ENCODE measurements at regions not wholly inside any gene's neighbourhood (a gene's known extent, or its start where the extent isn't known, plus 50 kb on each side); places are given as distances from the start of the nearest gene placed in this dataset.

DNA sequence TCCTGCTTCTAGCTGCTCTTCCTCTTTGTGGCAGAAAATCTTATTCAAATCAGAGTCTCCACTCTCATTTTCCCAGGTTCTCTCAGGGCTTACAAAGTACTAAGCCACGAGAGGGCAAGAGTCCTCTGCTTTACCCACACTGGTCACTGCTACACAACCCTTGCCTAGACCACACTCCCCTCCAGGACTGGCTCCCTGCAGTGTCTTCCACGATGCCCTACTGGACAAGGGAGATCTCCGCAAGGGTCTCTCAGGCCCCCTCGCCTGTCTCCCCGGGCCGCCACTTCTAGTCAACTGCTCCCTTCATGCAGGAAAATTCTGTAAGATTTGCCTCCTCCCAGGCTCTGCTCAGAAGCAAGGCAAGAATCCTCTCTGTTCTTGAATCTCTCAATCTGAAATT, 319.6 kb downstream of the RRAGC start:
- no peak for DNase-seq (ENCODE audit: low read depth)

DNA sequence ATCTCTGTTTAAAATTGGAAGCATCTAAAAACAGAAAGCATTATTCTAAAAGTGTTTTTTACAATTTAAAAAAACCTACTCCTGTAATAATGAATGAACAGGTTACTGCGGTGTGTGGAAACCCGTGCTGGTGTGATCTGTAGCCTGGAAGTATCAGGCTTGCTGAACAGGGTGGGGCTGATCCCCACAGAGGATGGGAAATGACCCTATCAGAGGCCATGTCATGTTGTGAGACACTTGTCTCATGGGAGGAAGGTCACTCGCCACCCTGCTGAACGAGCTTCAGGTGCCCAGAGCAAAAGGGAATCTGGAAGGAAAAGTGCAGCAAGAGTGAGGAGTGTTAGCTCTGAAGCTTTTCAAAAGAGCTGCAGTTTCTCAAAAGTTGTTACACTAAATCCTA, 320.7 kb downstream of the RRAGC start:
- DNase-seq (ENCODE audit: low read depth): no peak

DNA sequence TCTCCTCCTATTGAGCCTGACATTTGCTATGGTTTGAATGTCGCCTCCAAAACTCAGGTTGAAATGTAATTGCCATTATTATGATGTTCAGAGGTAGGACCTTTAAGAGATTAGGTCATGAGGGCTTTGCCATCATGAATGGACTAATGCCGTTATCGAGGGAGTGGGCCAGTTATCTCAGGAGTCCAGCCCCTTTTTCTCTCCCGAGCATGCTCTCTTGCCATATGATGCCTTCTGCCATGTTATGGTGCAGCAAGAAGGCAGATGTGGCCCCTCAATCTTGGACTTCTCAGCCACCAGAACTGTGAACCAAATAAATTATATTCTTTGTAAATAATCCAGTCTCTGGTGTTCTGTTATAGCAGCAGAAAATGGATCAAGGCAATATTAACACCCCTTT, 323.5 kb downstream of the RRAGC start:
- no peak for DNase-seq (ENCODE audit: low read depth)

GRCh38 chr1:38534473-38534823, 325.1 kb downstream of the RRAGC start:
- DNase-seq (ENCODE audit: low read depth): no peak

DNA sequence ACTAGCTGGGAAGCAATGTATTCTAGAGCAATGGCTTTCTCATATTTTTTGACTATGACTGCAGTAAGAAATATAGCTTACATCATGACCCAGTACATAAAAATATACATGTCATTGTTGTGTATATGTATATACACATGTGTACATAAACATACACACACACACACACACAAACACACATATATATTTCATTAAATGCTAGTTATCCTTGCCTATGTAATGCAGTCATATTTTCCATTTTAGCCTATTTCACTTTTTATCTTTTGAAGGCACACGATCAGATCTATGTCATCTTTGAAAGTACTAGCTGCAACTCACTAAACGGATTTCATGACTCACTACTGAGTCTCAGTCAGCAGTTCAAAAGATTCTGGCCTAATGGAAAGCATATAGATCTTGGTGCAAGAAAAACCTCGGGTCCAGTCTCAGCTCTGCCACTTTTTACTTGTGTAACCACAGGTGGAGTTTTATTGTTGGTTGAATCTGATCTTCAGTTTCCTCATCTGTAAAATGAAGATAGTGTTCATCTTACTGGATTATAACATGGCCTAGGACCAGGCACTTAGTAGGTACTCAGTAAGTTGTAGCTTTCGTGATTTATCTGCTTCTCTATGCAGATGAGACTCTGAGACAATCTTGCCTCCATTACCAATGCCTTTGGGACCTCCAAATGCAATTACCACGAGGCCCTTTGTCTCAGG, 325.6 kb downstream of the RRAGC start:
- DNase-seq (ENCODE audit: low read depth): no peak

- no peak for DNase-seq (ENCODE audit: low read depth)
Measured at GRCh38 chr1:38530957-38531356, 328.6 kb downstream of the RRAGC start.

GRCh38 chr1:38529946-38530345, 329.6 kb downstream of the RRAGC start:
- no peak for DNase-seq (ENCODE audit: low read depth)

DNA sequence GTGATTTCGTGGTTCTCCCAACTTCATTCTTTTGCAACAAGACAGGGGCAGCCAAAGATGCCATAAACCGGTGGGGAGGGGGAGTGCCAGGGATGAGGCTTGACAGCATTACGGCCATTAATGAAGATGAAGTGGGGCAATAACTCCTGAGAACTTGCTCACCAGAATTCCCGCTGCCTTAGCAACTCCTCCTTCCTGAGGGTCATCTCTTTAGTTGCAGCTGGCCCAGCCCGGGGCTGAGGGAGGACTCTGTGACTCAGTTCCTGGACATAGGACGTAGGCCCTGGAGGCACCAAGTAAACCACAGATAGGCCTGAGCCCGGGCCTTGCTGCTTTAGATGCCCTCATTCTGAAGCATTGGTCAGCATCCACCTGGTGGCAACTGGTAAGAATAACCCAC, 330.2 kb downstream of the RRAGC start:
- no peak for DNase-seq (ENCODE audit: low read depth)

GRCh38 chr1:38528623-38529022, 330.9 kb downstream of the RRAGC start:
- no peak for DNase-seq (ENCODE audit: low read depth)

- peak; percentile 53 for DNase-seq (ENCODE audit: low read depth)
Measured at GRCh38 chr1:38527373-38527966, 332.1 kb downstream of the RRAGC start.

DNA sequence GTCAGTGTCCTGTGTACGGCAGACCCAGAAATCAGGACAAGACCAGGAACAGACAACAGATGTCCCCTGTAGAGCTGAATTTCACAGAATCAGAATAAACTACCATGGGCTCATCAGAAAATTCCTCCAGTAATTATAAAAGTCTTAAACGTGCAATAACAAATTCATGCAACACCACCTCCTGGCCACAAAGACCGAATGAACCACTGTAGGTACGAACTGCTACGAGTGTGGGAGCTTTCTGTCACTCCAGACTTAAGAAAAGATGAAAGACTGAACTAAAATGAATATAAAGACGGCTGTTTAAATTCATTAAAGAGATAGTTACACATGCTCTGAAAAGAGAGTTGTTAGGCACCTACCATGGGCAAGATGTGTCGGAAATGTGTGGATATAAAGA, 333.5 kb downstream of the RRAGC start:
- DNase-seq (ENCODE audit: low read depth): no peak

DNA sequence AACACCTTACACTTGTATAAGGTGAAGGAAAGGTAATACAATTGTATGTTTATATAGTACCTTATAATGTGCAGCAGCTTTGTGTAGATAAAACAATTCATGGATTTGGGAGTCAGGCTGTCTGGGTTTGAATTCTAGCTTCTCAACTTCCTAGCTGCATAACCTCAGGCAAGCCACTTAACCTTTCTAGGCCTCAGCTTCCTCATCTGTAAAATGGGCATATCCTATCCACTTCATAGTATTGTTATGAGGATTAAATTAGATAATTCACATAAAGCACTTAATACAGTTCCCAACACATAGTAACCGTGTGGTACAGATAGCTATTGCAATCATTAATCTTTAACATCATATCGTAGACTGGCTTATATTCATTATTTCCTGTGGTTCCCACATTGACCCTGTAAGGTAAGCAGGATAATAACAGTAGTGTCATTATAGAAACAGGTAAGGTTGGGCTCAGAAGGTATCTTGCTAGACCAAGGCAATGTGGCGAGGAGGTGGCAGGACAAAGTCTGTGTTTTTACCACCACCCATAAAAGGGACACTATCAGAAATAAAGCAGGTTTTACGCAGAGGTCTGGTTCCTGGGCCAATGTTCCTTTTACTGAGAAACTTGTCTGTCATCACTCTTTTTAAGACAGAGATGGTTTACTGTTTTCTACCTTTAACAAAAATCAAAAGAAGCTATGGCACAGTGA, 334.1 kb downstream of the RRAGC start:
- DNase-seq (ENCODE audit: low read depth): no peak

- DNase-seq (ENCODE audit: low read depth): no peak
Measured at GRCh38 chr1:38524025-38524641, 335.4 kb downstream of the RRAGC start.

DNA sequence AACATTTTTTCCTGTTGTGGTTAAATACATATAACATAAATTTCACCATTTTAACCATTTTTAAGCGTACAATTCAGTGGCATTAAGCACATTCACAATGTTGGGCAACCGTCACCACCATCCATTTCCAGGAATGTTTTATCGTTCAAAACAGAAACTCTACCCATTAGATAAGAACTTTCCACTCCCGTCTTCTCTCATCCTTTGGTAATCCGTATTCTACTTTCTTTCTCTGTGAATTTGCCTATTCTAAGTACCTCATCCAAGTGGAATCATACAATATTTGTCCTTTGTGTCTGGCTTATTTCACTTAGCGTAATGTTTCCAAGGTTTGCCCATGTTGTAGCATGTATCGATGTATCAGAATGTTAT, 336.0 kb downstream of the RRAGC start:
- no peak for DNase-seq (ENCODE audit: low read depth)

DNA sequence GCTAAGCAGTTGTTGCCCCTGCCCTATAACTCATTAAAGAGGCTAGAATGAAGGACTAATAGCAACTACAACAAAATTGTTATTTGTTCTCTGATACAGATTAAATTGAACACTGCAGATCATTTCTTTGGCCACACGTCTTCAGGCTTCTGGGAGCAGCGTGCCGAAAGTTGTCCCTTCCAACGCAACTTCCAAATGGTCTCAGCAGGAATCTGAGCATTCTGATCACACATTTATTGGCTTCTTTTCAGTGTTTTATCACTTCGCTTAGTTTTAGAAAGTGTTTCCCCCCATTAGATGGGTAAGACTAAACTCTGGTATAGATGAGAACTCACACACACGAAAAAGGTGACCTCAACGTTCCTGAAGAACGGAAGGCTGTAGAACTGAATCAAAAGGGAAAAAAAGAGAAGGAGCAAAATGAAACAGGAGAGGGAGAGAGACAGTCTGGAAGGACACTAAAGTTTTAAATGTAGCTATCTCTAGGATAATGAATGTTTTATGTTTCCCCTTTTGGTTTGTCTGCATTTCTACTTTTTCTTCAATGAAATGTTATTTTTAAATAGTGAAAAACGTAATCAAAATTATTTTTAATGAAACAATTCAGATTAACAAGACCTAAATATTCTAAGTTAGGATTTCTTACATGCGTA, 336.5 kb downstream of the RRAGC start:
- DNase-seq (ENCODE audit: low read depth): no peak

DNA sequence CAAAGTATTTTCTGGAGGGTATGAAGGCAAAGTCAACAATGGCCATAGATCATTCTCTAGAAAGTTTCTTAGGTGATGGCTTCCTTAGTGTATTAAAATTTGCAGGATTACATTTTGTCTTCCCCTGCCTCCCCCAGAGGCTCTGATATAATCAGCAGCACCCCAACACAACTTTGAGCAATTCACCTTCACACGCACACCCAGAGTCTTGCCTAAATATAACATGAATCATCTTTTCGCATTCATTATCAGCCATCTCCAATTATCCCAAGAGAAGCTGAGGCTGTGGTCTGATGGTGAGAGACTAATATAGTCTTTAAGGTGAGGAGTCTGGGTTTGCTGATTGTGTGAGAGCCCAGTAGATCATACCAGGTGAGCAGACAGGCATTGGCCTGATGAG, 343.0 kb downstream of the RRAGC start:
- no peak for DNase-seq (ENCODE audit: low read depth)

- no peak for DNase-seq (ENCODE audit: low read depth)
Measured at GRCh38 chr1:38512789-38513188, 346.8 kb downstream of the RRAGC start.

DNA sequence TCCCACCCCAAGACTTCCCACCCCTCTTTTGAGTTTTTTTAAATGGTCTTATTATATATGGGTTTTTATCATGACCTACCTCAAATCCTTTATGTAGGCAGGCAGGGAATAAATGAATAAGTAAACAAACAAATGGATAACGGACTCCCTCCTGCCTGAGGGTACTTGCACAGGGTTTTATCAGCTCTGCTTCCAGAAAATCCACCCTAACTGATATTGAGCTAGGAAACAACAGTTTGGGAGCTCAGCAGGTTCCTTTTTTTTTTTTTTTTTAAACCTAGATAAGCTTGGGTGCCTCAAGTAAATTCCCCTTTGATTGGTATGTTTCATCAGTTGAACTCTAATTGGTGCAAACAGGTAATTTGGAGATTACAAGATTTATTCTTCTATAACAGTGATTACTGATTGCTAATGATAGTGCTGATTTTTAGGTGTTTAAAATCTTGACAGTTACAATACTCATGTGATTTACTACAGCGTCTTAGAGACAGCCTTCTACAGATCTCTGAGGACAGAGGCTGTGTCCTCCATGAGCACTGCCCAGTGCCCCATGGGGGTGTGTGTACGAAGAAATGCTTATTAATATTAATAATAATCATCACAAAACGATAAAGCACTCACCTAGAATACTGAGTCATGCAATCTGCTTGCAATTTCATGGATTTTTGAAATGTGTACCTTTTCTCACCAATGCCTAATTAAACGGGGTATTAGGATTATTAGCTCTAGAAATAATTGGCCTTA, 347.4 kb downstream of the RRAGC start:
- DNase-seq (ENCODE audit: low read depth): no peak

GRCh38 chr1:38508232-38508631, 351.3 kb downstream of the RRAGC start:
- DNase-seq (ENCODE audit: low read depth): no peak

DNA sequence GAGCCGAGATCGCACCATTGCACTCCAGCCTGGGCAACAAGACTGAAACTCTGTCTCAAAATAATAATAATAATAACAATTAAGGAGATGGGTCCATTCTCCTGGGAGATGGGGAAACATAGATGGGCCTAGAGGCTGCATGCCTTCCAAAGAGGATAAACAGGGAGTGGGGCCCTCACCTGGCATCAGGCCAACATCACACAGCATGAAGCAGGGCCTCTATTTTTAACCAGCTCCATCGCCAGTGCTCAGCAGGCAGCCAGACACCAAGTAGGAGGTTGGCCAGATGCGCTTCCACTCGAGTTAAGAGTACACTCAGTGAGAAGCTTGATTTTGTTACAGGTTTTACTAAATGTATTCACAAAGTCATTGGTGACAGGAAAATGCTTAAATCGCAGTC, 352.0 kb downstream of the RRAGC start:
- no peak for DNase-seq (ENCODE audit: low read depth)

GRCh38 chr1:38505944-38506343, 353.6 kb downstream of the RRAGC start:
- DNase-seq (ENCODE audit: low read depth): no peak

GRCh38 chr1:38502758-38503157, 356.8 kb downstream of the RRAGC start:
- no peak for DNase-seq (ENCODE audit: low read depth)

Data from activated T-cell treated with anti-CD3 and anti-CD28 coated beads for 24 hours (primary cell).